OCI-LY3 (cell line): ENCODE measurements at regions not wholly inside any gene's neighbourhood (a gene's known extent, or its start where the extent isn't known, plus 50 kb on each side); places are given as distances from the start of the nearest gene placed in this dataset.

Experiments
- H2AFZ ChIP-seq: fragments of 200-600, 300-600 bp; shearing (Covaris generic); 2 replicates; pipeline ENCODE4 v1.6.0; 2014; ENCODE audit warnings: antibody characterized with exemption, low read depth, low read length
- H3K27ac ChIP-seq: fragments of 200-600, 300-600 bp; sonication (generic); 2 replicates; pipeline ENCODE4 v1.5.1; 2014; ENCODE audit warnings: mild to moderate bottlenecking, low read length, moderate library complexity, mixed read lengths
- H3K27me3 ChIP-seq: fragments of 200-600, 300-600 bp; sonication (generic); 2 replicates; pipeline ENCODE4 v1.6.1; 2014; ENCODE audit warnings: low read depth, low read length, mixed read lengths
- H3K36me3 ChIP-seq: fragments of 200-600, 300-600 bp; sonication (generic); replicated peaks from 2 replicates; pipeline ENCODE3; 2014; ENCODE audit warnings: low read depth, low read length, mixed read lengths
- H3K4me1 ChIP-seq: fragments of 300-600, 200-600 bp; sonication (generic); 2 replicates; pipeline ENCODE4 v1.6.1; 2014; ENCODE audit warnings: low read length, mixed read lengths
- H3K4me2 ChIP-seq: fragments of 200-600, 300-600 bp; sonication (generic); 2 replicates; pipeline ENCODE4 v1.6.1; 2014; ENCODE audit warnings: low read length, mixed read lengths
- H3K4me3 ChIP-seq: fragments of 300-600, 200-600 bp; sonication (generic); 2 replicates; pipeline ENCODE4 v1.5.1; 2014; ENCODE audit warnings: antibody characterized with exemption, mild to moderate bottlenecking, low read length, moderate library complexity
- H3K79me2 ChIP-seq: fragments of 300-600, 200-600 bp; shearing (Covaris generic); 2 replicates; pipeline ENCODE4 v1.6.1; 2014; ENCODE audit warnings: mild to moderate bottlenecking, low read length, mixed read lengths
- H3K9ac ChIP-seq: fragments of 300-600, 200-600 bp; shearing (Covaris generic); 2 replicates; pipeline ENCODE4 v1.6.0; 2014; ENCODE audit warnings: mild to moderate bottlenecking, low read length, moderate library complexity
- H3K9me3 ChIP-seq: fragments of 200-600, 300-600 bp; shearing (Covaris generic); 2 replicates; pipeline ENCODE4 v1.6.1; 2014; ENCODE audit warnings: low read length, mixed read lengths; ENCODE audit not compliant: insufficient read depth
- H4K20me1 ChIP-seq: fragments of 200-600, 300-600 bp; sonication (generic); 2 replicates; pipeline ENCODE4 v1.6.1; 2016; ENCODE audit warnings: low read length, mixed read lengths; ENCODE audit not compliant: insufficient read depth
- EZH2phosphoT487 ChIP-seq: fragments of 200-600 bp; shearing (Covaris generic); IDR thresholded peaks from 2 replicates; pipeline ENCODE4 v1.6.1; 2018; ENCODE audit warnings: antibody characterized with exemption, mixed run types, low read depth
- TF ChIP-seq, protein P1 (sequence below): fragments of 200-600, 300-600 bp; sonication (generic); IDR thresholded peaks from 2 replicates; pipeline ENCODE4 v1.5.1; 2014; ENCODE audit warnings: antibody characterized with exemption, low read length, low read depth

DNA sequence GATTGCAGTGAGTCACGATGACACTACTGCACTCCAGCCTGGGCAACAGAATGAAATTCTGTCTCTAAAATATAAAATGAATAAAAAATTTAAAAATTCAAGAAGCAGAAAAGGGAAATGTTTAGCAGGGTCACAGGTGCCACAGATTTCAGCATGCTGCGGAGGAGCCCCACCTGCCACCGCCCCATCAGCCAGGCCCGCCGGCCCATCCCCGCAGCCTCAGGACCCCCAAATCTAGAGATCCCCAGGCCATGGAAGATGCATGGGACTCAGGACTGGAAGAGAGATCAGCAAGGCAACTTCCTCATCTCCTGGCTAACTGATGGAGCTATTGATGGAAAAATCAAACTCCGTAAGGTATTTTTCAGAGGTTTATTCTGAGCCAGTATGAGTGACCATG lies 208.2 kb downstream of the UQCRFS1 start:
- no peaks in the 10 kb centered on the region for H3K4me1 ChIP-seq
- TF ChIP-seq, protein P1, sequence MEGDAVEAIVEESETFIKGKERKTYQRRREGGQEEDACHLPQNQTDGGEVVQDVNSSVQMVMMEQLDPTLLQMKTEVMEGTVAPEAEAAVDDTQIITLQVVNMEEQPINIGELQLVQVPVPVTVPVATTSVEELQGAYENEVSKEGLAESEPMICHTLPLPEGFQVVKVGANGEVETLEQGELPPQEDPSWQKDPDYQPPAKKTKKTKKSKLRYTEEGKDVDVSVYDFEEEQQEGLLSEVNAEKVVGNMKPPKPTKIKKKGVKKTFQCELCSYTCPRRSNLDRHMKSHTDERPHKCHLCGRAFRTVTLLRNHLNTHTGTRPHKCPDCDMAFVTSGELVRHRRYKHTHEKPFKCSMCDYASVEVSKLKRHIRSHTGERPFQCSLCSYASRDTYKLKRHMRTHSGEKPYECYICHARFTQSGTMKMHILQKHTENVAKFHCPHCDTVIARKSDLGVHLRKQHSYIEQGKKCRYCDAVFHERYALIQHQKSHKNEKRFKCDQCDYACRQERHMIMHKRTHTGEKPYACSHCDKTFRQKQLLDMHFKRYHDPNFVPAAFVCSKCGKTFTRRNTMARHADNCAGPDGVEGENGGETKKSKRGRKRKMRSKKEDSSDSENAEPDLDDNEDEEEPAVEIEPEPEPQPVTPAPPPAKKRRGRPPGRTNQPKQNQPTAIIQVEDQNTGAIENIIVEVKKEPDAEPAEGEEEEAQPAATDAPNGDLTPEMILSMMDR, result no peak
- TF ChIP-seq EZH2phosphoT487, result no peak
- no peak overlapping the region for H3K9ac ChIP-seq
- no peaks in the 10 kb centered on the region for H4K20me1 ChIP-seq
- H3K9me3 ChIP-seq, result no peaks in the 10 kb centered on the region
- H3K36me3 ChIP-seq, result no peaks in the 10 kb centered on the region
- peaks cover 6% of the 10 kb centered on the region; the same call in 1 of the 2 replicates for H3K27me3 ChIP-seq
- no peaks in the 10 kb centered on the region for H3K79me2 ChIP-seq
- no peak overlapping the region for H2AFZ ChIP-seq
- H3K4me2 ChIP-seq, result no peak overlapping the region
- H3K4me3 ChIP-seq, result no peak overlapping the region
- H3K27ac ChIP-seq, result no peak overlapping the region

DNA sequence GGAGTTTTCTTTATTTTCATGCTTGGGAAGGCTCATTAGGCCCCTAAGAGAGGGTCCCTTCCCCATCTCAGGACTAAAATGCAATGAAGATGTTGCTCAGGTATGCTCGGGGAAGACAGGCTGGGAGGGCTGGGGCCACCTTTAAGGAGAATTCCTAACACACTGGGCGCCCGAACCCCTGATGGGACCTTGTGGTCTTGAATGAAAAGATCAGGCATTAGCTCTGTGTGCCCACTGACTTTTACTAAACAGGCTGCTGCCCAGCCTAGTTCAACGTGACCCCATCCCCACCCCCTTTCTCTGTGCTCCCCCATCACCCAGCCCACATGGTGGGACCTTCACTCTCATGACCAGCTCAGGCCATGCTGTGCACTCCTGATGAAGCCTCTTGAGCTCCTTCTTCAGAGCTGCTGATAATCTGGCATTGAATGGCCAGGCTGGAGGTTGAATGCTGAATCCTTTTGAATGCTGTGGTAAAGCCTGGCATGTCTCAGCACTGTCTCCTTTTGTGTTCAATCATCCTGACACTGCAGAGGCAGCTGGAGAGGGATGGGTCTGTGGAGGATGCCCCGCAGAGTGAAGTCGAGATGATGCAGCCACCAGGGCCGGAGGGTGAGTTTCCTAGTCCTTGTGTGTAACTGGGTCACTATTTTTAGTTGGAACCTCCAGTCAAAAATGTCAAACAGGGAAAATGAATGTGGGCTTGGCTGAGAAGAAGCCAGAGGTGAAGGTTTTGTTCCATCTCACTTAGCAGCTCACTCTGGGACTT lies 209.1 kb downstream of the UQCRFS1 start:
- no peak overlapping the region for H3K4me3 ChIP-seq
- H3K79me2 ChIP-seq, result no peaks in the 10 kb centered on the region
- H3K4me1 ChIP-seq, result no peaks in the 10 kb centered on the region
- peaks cover 6% of the 10 kb centered on the region; the same call in 1 of the 2 replicates for H3K27me3 ChIP-seq
- no peaks in the 10 kb centered on the region for H3K36me3 ChIP-seq
- no peak for TF ChIP-seq EZH2phosphoT487
- TF ChIP-seq, protein P1, result no peak
- H3K9ac ChIP-seq, result no peak overlapping the region
- no peaks in the 10 kb centered on the region for H4K20me1 ChIP-seq
- no peak overlapping the region for H3K4me2 ChIP-seq
- H3K9me3 ChIP-seq, result no peaks in the 10 kb centered on the region
- H3K27ac ChIP-seq, result no peak overlapping the region
- no peak overlapping the region for H2AFZ ChIP-seq

- H3K4me1 ChIP-seq, result peaks cover 3% of the 10 kb centered on the region; the same call in 1 of the 2 replicates
Measured at GRCh38 chr19:29002336-29002735, 210.6 kb downstream of the UQCRFS1 start.

DNA sequence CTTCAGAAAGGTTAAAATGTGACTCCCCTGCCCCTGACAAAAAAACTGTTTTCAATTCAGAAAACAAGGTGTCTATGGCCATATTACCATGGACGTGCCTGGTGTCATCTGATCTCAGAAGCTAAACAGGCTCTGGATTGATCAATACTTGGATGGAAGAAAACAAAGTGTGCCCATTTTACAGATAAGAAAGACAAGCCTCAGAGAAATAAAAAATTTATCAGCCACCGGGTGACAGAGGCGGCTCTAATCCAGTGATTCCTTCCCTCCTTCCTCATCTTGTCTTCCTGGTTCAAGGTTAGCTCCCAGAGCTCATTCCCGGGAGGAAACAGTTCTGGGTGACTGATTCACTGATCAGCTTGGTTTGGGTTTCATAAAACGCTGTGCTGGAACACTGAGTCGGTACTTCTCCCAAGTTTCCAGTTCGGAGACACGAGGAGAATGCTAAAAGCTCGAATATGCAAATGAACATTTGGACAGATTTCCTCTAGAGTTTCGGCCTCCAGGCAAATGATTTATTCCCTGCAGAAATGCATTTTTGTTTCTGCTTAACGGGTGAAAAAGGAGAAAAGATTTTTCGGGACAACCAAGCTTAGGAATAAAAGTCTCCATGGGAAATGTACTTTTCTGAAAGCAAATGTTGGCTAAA lies 211.2 kb downstream of the UQCRFS1 start:
- Histone ChIP-seq H3K4me2 (no peak overlapping the region), H3K4me3 (no peak overlapping the region), H2AFZ (no peak overlapping the region), H3K36me3 (no peaks in the 10 kb centered on the region), H3K4me1 (peaks cover 3% of the 10 kb centered on the region; the same call in 1 of the 2 replicates), H3K27ac (no peak overlapping the region), H3K79me2 (no peaks in the 10 kb centered on the region), H4K20me1 (no peaks in the 10 kb centered on the region), H3K9me3 (no peaks in the 10 kb centered on the region), H3K9ac (no peak overlapping the region), H3K27me3 (peaks cover 6% of the 10 kb centered on the region; the same call in 1 of the 2 replicates)
- no peak for TF ChIP-seq EZH2phosphoT487
- TF ChIP-seq, protein P1, result no peak

More at GRCh38 chr19:29002336-29002735, 210.6 kb downstream of the UQCRFS1 start:
- H3K4me3 ChIP-seq, result no peak overlapping the region
- no peak overlapping the region for H3K4me2 ChIP-seq
- TF ChIP-seq, protein P1, result no peak
- TF ChIP-seq EZH2phosphoT487, result no peak
- no peak overlapping the region for H2AFZ ChIP-seq
- H3K9me3 ChIP-seq, result no peaks in the 10 kb centered on the region
- no peaks in the 10 kb centered on the region for H4K20me1 ChIP-seq
- H3K9ac ChIP-seq, result no peak overlapping the region
- no peaks in the 10 kb centered on the region for H3K36me3 ChIP-seq
- peaks cover 6% of the 10 kb centered on the region; the same call in 1 of the 2 replicates for H3K27me3 ChIP-seq
- no peak overlapping the region for H3K27ac ChIP-seq
- no peaks in the 10 kb centered on the region for H3K79me2 ChIP-seq
